ENCODE measurements at regions not wholly inside any gene's neighbourhood (a gene's known extent, or its start where the extent isn't known, plus 50 kb on each side); places are given as distances from the start of the nearest gene placed in this dataset.

GRCh38 chr3:72565593-72565992, 282.7 kb downstream of the SHQ1 start:
- BruUV-seq (replicated peaks): no TSS peak
- DNase-seq (ENCODE audit: low spot score): no peak
- Histone ChIP-seq H3K4me1 (ENCODE audit: insufficient read depth, low read length, poor library complexity, severe bottlenecking) (no peaks in the 10 kb centered on the region), H3K9me3 (ENCODE audit: low read depth, low read length, poor library complexity, severe bottlenecking) (no peaks in the 10 kb centered on the region), H3K27ac (ENCODE audit: low read depth, low read length, poor library complexity, severe bottlenecking) (no peak overlapping the region), H3K27me3 (replicated peaks; ENCODE audit: insufficient read depth, low read depth, low read length, poor library complexity) (no peaks in the 10 kb centered on the region), H3K4me3 (ENCODE audit: low read depth, low read length, poor library complexity, severe bottlenecking) (no peak overlapping the region), H3K36me3 (ENCODE audit: insufficient read depth, low read length, poor library complexity, severe bottlenecking) (no peaks in the 10 kb centered on the region)
- intact Hi-C loops (cut with micrococcal nuclease; ENCODE audit: unreplicated experiment): no loop called here
- POLR2A ChIA-PET (ENCODE audit: low non-redundant PET): no interaction called here
- CTCF ChIA-PET: no interaction called here
- TF ChIP-seq CTCF (conservative IDR thresholded peaks at IDR 0.05; ENCODE audit: low read depth, low read length) (no peak), EZH2 (IDR thresholded peaks at IDR 0.05; ENCODE audit: borderline replicate concordance, low read depth, low read length, poor library complexity, severe bottlenecking) (no peak)

- ChIA-PET POLR2A (ENCODE audit: low non-redundant PET) (no interaction called here), CTCF (no interaction called here)
- no peak for TF ChIP-seq EZH2 (IDR thresholded peaks at IDR 0.05; ENCODE audit: borderline replicate concordance, low read depth, low read length, poor library complexity, severe bottlenecking)
- no peaks in the 10 kb centered on the region for H3K4me1 ChIP-seq (ENCODE audit: insufficient read depth, low read length, poor library complexity, severe bottlenecking)
- intact Hi-C loops (cut with micrococcal nuclease; ENCODE audit: unreplicated experiment): no loop called here
- H3K27ac ChIP-seq (ENCODE audit: low read depth, low read length, poor library complexity, severe bottlenecking): no peak overlapping the region
- no peaks in the 10 kb centered on the region for H3K27me3 ChIP-seq (replicated peaks; ENCODE audit: insufficient read depth, low read depth, low read length, poor library complexity)
- H3K36me3 ChIP-seq (ENCODE audit: insufficient read depth, low read length, poor library complexity, severe bottlenecking): no peaks in the 10 kb centered on the region
- H3K9me3 ChIP-seq (ENCODE audit: low read depth, low read length, poor library complexity, severe bottlenecking): no peaks in the 10 kb centered on the region
- no peak overlapping the region for H3K4me3 ChIP-seq (ENCODE audit: low read depth, low read length, poor library complexity, severe bottlenecking)
- BruUV-seq (replicated peaks): no TSS peak
- no peak for DNase-seq (ENCODE audit: low spot score)
Measured at GRCh38 chr3:72563690-72564370, 284.4 kb downstream of the SHQ1 start.

GRCh38 chr3:72560846-72561675, 287.2 kb downstream of the SHQ1 start:
- no peak for DNase-seq (ENCODE audit: low spot score)
- Histone ChIP-seq H3K9me3 (ENCODE audit: low read depth, low read length, poor library complexity, severe bottlenecking) (no peaks in the 10 kb centered on the region), H3K27me3 (replicated peaks; ENCODE audit: insufficient read depth, low read depth, low read length, poor library complexity) (no peaks in the 10 kb centered on the region), H3K27ac (ENCODE audit: low read depth, low read length, poor library complexity, severe bottlenecking) (no peak overlapping the region), H3K4me1 (ENCODE audit: insufficient read depth, low read length, poor library complexity, severe bottlenecking) (no peaks in the 10 kb centered on the region), H3K4me3 (ENCODE audit: low read depth, low read length, poor library complexity, severe bottlenecking) (no peak overlapping the region), H3K36me3 (ENCODE audit: insufficient read depth, low read length, poor library complexity, severe bottlenecking) (no peaks in the 10 kb centered on the region)
- intact Hi-C loops (cut with micrococcal nuclease; ENCODE audit: unreplicated experiment): no loop called here
- no TSS peak for BruUV-seq (replicated peaks)
- ChIA-PET POLR2A (ENCODE audit: low non-redundant PET) (no interaction called here), CTCF (no interaction called here)
- TF ChIP-seq CTCF (conservative IDR thresholded peaks at IDR 0.05; ENCODE audit: low read depth, low read length) (no peak), EZH2 (IDR thresholded peaks at IDR 0.05; ENCODE audit: borderline replicate concordance, low read depth, low read length, poor library complexity, severe bottlenecking) (no peak)
